CD4-positive, alpha-beta T cell (primary cell): ENCODE measurements at regions not wholly inside any gene's neighbourhood (a gene's known extent, or its start where the extent isn't known, plus 50 kb on each side); places are given as distances from the start of the nearest gene placed in this dataset.

Experiments used
- ATAC-seq: fragments of 200-7000 bp; cut with Tn5 transposase; one replicate; pipeline ENCODE4 v1.10.0; 2022; ENCODE audit warnings: mild to moderate bottlenecking; ENCODE audit not compliant: poor library complexity
- CTCF ChIA-PET: fragments of 350-600 bp; sonication (Branson Sonifier 250); formaldehyde crosslinking; loops from one replicate; lab custom pipeline; 2021; ENCODE audit warnings: antibody characterized with exemption, inconsistent platforms; lab: Charles Lee
- POLR2A ChIA-PET: fragments of 350-600 bp; sonication (Branson Sonifier 250); formaldehyde crosslinking; loops from one replicate; lab custom pipeline; 2021; ENCODE audit warnings: antibody characterized with exemption, inconsistent platforms; lab: Charles Lee
- DNase-seq, 14 experiments: peaks; one replicate each; pipeline ENCODE4 v3.0.0-alpha.2; 2013 to 2020; ENCODE audit warnings: mixed read lengths in 2 of 14
- H3K27ac ChIP-seq, 2 donors: one replicate each; pipeline versions ENCODE4 v1.5.1 to v1.7.0; 2013; ENCODE audit warnings: low read length in 2 of 2, low read depth in 1 of 2, mild to moderate bottlenecking in 1 of 2
- H3K27me3 ChIP-seq, 2 experiments: 1 replicate in 1 of 2; 2 replicates in 1 of 2; pipeline versions ENCODE4 v1.6.1 to v1.7.0; 2013; ENCODE audit warnings: low read length in 2 of 2, control low read depth in 1 of 2, mild to moderate bottlenecking in 1 of 2, moderate library complexity in 1 of 2; ENCODE audit not compliant: insufficient read depth in 2 of 2, control insufficient read depth in 1 of 2
- H3K36me3 ChIP-seq: one replicate; pipeline ENCODE4 v1.6.1; 2013; ENCODE audit warnings: low read length, control low read depth; ENCODE audit not compliant: insufficient read depth
- H3K4me1 ChIP-seq: one replicate; pipeline ENCODE4 v1.6.1; 2013; ENCODE audit warnings: low read length, control low read depth; ENCODE audit not compliant: insufficient read depth
- H3K4me3 ChIP-seq: one replicate; pipeline ENCODE4 v1.5.1; 2013; ENCODE audit warnings: mild to moderate bottlenecking, low read length, moderate library complexity
- H3K9me3 ChIP-seq, 2 experiments: 1 replicate in 1 of 2; 2 replicates in 1 of 2; pipeline versions ENCODE4 v1.6.1 to v1.7.0; 2013; ENCODE audit warnings: low read length in 2 of 2, mild to moderate bottlenecking in 2 of 2, control low read depth in 1 of 2, moderate library complexity in 1 of 2; ENCODE audit not compliant: control insufficient read depth in 1 of 2, insufficient read depth in 1 of 2
- H3K27ac Mint-ChIP-seq: one replicate; pipeline ENCODE4 v1.8.0; 2020; ENCODE audit warnings: mixed read lengths
- H3K27me3 Mint-ChIP-seq: one replicate; pipeline ENCODE4 v1.8.0; 2021; ENCODE audit warnings: mixed read lengths
- H3K36me3 Mint-ChIP-seq: one replicate; pipeline ENCODE4 v1.8.0; 2021; ENCODE audit warnings: low read depth, mixed read lengths
- H3K4me1 Mint-ChIP-seq: one replicate; pipeline ENCODE4 v1.8.0; 2021; ENCODE audit warnings: low read depth, mixed read lengths
- H3K4me3 Mint-ChIP-seq: one replicate; pipeline ENCODE4 v1.8.0; 2020; ENCODE audit warnings: mild to moderate bottlenecking, mixed read lengths
- H3K9me3 Mint-ChIP-seq: one replicate; pipeline ENCODE4 v1.8.0; 2020; ENCODE audit warnings: mixed read lengths
- CTCF ChIP-seq: fragments of 200-600 bp; IDR thresholded peaks from one replicate; pipeline ENCODE4 v1.8.0; 2022; ENCODE audit warnings: antibody characterized with exemption, mild to moderate bottlenecking
- intact Hi-C, 2 experiments: fragments of 100-400 bp; cut with DNase I in 1 of 2; cut with micrococcal nuclease in 1 of 2; formaldehyde crosslinking; loops; one replicate each; pipeline versions ENCODE4 v1.15.1 to v1.9.0; 2023 to 2025; cut with DNase I, micrococcal nuclease

GRCh38 chr10:4555920-4556319, 270.1 kb upstream of the AKR1E2 start:
- no peaks in the 10 kb centered on the region for H3K4me1 Mint-ChIP-seq
- ChIA-PET POLR2A (no interaction called here), CTCF (no interaction called here)
- no peaks in the 10 kb centered on the region for H3K9me3 Mint-ChIP-seq
- no peaks in the 10 kb centered on the region for H3K36me3 Mint-ChIP-seq
- Histone ChIP-seq H3K4me1 (no peaks in the 10 kb centered on the region), H3K9me3 (peaks cover 0 to 4% of the 10 kb centered on the region in 2 experiments), H3K4me3 (no peak overlapping the region), H3K36me3 (no peaks in the 10 kb centered on the region), H3K27ac (no peak overlapping the region), H3K27me3 (no peaks in the 10 kb centered on the region)
- no peak overlapping the region for H3K27ac Mint-ChIP-seq
- no peaks in the 10 kb centered on the region for H3K27me3 Mint-ChIP-seq
- intact Hi-C loops = no loop called here
- H3K4me3 Mint-ChIP-seq = no peak overlapping the region
- no peak for TF ChIP-seq CTCF
- DNase-seq = no peak
- ATAC-seq = no peak

GRCh38 chr10:4549139-4549653, 276.8 kb upstream of the AKR1E2 start:
- Mint-ChIP-seq H3K9me3 (no peaks in the 10 kb centered on the region), H3K27me3 (peaks cover 20% of the 10 kb centered on the region), H3K27ac (no peak overlapping the region), H3K4me3 (no peak overlapping the region), H3K4me1 (no peaks in the 10 kb centered on the region), H3K36me3 (no peaks in the 10 kb centered on the region)
- Histone ChIP-seq H3K4me3 (no peak overlapping the region), H3K9me3 (no peaks in the 10 kb centered on the region), H3K4me1 (no peaks in the 10 kb centered on the region), H3K27ac (no peak overlapping the region), H3K27me3 (no peaks in the 10 kb centered on the region), H3K36me3 (no peaks in the 10 kb centered on the region)
- ATAC-seq = no peak
- intact Hi-C loops = no loop called here
- DNase-seq = no peak
- POLR2A ChIA-PET = no interaction called here
- CTCF ChIA-PET = no interaction called here
- TF ChIP-seq CTCF = no peak

GRCh38 chr10:4546931-4547330, 279.1 kb upstream of the AKR1E2 start:
- H3K4me3 Mint-ChIP-seq = no peak overlapping the region
- Histone ChIP-seq H3K4me1 (no peaks in the 10 kb centered on the region), H3K4me3 (no peak overlapping the region), H3K36me3 (no peaks in the 10 kb centered on the region), H3K27ac (no peak overlapping the region), H3K27me3 (no peaks in the 10 kb centered on the region), H3K9me3 (no peaks in the 10 kb centered on the region)
- CTCF ChIA-PET = no interaction called here
- POLR2A ChIA-PET = no interaction called here
- H3K36me3 Mint-ChIP-seq = no peaks in the 10 kb centered on the region
- no peaks in the 10 kb centered on the region for H3K9me3 Mint-ChIP-seq
- TF ChIP-seq CTCF = no peak
- peaks cover 23% of the 10 kb centered on the region for H3K27me3 Mint-ChIP-seq
- no peaks in the 10 kb centered on the region for H3K4me1 Mint-ChIP-seq
- H3K27ac Mint-ChIP-seq = no peak overlapping the region
- intact Hi-C loops = no loop called here
- no peak for DNase-seq
- ATAC-seq = no peak
